H9 (cell line): ENCODE measurements at regions not wholly inside any gene's neighbourhood (a gene's known extent, or its start where the extent isn't known, plus 50 kb on each side); places are given as distances from the start of the nearest gene placed in this dataset.

Experiments
- DNase-seq: peaks from one replicate; pipeline ENCODE4 v3.0.0-alpha.2; 2017
- H2AFZ ChIP-seq: one replicate; pipeline ENCODE4 v1.6.1; 2013; ENCODE audit warnings: mild to moderate bottlenecking, low read length, control low read depth, moderate library complexity
- H2AK5ac ChIP-seq: 2 replicates; pipeline ENCODE4 v1.6.1; 2013; ENCODE audit warnings: low read length, control low read depth, mixed read lengths; ENCODE audit not compliant: insufficient read length
- H2BK120ac ChIP-seq: one replicate; pipeline ENCODE4 v1.6.1; 2013; ENCODE audit warnings: low read depth, mild to moderate bottlenecking, low read length, control low read depth, inconsistent platforms; ENCODE audit not compliant: poor library complexity, severe bottlenecking
- H2BK12ac ChIP-seq: 2 replicates; pipeline ENCODE4 v1.6.1; 2013; ENCODE audit warnings: low read length, control low read depth, mixed read lengths, low read depth; ENCODE audit not compliant: insufficient read length
- H2BK15ac ChIP-seq: 2 replicates; pipeline ENCODE4 v1.6.1; 2013; ENCODE audit warnings: low read depth, low read length, control low read depth
- H2BK20ac ChIP-seq: one replicate; pipeline ENCODE4 v1.6.1; 2013; ENCODE audit warnings: low read depth, mild to moderate bottlenecking, low read length, control low read depth, inconsistent platforms; ENCODE audit not compliant: poor library complexity, severe bottlenecking
- H2BK5ac ChIP-seq: 2 replicates; pipeline ENCODE4 v1.6.1; 2013; ENCODE audit warnings: low read length, control low read depth, mixed read lengths; ENCODE audit not compliant: insufficient read length
- H3K14ac ChIP-seq: 2 replicates; pipeline ENCODE4 v1.6.1; 2013; ENCODE audit warnings: low read length, control low read depth; ENCODE audit not compliant: insufficient read depth
- H3K18ac ChIP-seq: 2 replicates; pipeline ENCODE4 v1.6.1; 2013; ENCODE audit warnings: low read depth, mild to moderate bottlenecking, mixed read lengths, low read length, control low read depth; ENCODE audit not compliant: insufficient read length
- H3K23ac ChIP-seq: 2 replicates; pipeline ENCODE4 v1.6.1; 2013; ENCODE audit warnings: low read length, control low read depth, mixed read lengths, low read depth; ENCODE audit not compliant: insufficient read length
- H3K23me2 ChIP-seq: 2 replicates; pipeline ENCODE4 v1.6.1; 2013; ENCODE audit warnings: low read depth, mild to moderate bottlenecking, mixed read lengths, low read length, control low read depth; ENCODE audit not compliant: insufficient read length, poor library complexity, severe bottlenecking
- H3K27ac ChIP-seq: 2 replicates; pipeline ENCODE4 v1.5.1; 2013; ENCODE audit warnings: low read length, control low read depth, mixed read lengths, low read depth; ENCODE audit not compliant: insufficient read length
- H3K27me3 ChIP-seq: 2 replicates; pipeline ENCODE4 v1.6.1; 2013; ENCODE audit warnings: low read length, control low read depth, inconsistent platforms; ENCODE audit not compliant: insufficient read depth
- H3K4ac ChIP-seq: 2 replicates; pipeline ENCODE4 v1.6.1; 2013; ENCODE audit warnings: low read depth, mild to moderate bottlenecking, control low read depth, inconsistent platforms, low read length, moderate library complexity
- H3K4me1 ChIP-seq: 2 replicates; pipeline ENCODE4 v1.6.1; 2013; ENCODE audit warnings: low read length, control low read depth, inconsistent platforms; ENCODE audit not compliant: insufficient read depth
- H3K4me2 ChIP-seq: 2 replicates; pipeline ENCODE4 v1.6.1; 2013; ENCODE audit warnings: low read length, control low read depth, mixed read lengths; ENCODE audit not compliant: insufficient read length, insufficient read depth
- H3K56ac ChIP-seq: 2 replicates; pipeline ENCODE4 v1.6.1; 2013; ENCODE audit warnings: low read depth, mild to moderate bottlenecking, mixed read lengths, low read length, control low read depth; ENCODE audit not compliant: insufficient read length
- H3K79me1 ChIP-seq: 2 replicates; pipeline ENCODE4 v1.6.1; 2013; ENCODE audit warnings: low read depth, mild to moderate bottlenecking, moderate library complexity, low read length, control low read depth, inconsistent platforms; ENCODE audit not compliant: insufficient read depth, poor library complexity, severe bottlenecking
- H3K79me2 ChIP-seq: 2 replicates; pipeline ENCODE4 v1.6.1; 2013; ENCODE audit warnings: low read length, control low read depth, inconsistent platforms; ENCODE audit not compliant: insufficient read depth
- H3K9ac ChIP-seq: 2 replicates; pipeline ENCODE4 v1.6.1; 2013; ENCODE audit warnings: low read length, control low read depth, mixed read lengths; ENCODE audit not compliant: insufficient read length; ENCODE audit errors: extremely low read depth
- H3K9me3 ChIP-seq: one replicate; pipeline ENCODE4 v1.6.1; 2013; ENCODE audit warnings: low read depth, low read length, inconsistent platforms; ENCODE audit not compliant: control insufficient read depth
- H3T11ph ChIP-seq: one replicate; pipeline ENCODE4 v1.6.1; 2013; ENCODE audit warnings: mild to moderate bottlenecking, low read length, control low read depth, inconsistent platforms
- H4K20me1 ChIP-seq: one replicate; pipeline ENCODE4 v1.6.1; 2013; ENCODE audit not compliant: control insufficient read depth, insufficient read length, insufficient read depth
- H4K5ac ChIP-seq: 2 replicates; pipeline ENCODE4 v1.6.1; 2013; ENCODE audit warnings: low read depth, mild to moderate bottlenecking, mixed read lengths, low read length, control low read depth; ENCODE audit not compliant: insufficient read length
- H4K8ac ChIP-seq: replicated peaks from 2 replicates; pipeline ENCODE4 v1.6.1; 2013; ENCODE audit warnings: low read length, control low read depth, mixed read lengths, low read depth; ENCODE audit not compliant: insufficient read length
- H4K91ac ChIP-seq: 2 replicates; pipeline ENCODE4 v1.6.1; 2013; ENCODE audit warnings: low read depth, mild to moderate bottlenecking, moderate library complexity, mixed read lengths, low read length, control low read depth; ENCODE audit not compliant: insufficient read length
- H3K27ac Mint-ChIP-seq, 3 experiments: 2 replicates in 2 of 3; 3 replicates in 1 of 3; pipeline ENCODE4 v1.8.0; 2020 to 2021; ENCODE audit warnings: mixed read lengths in 3 of 3, mild to moderate bottlenecking in 1 of 3, moderate library complexity in 1 of 3
- H3K27me3 Mint-ChIP-seq: 2 replicates; pipeline ENCODE4 v1.8.0; 2021; ENCODE audit warnings: low read depth, mild to moderate bottlenecking, moderate library complexity, mixed read lengths
- H3K36me3 Mint-ChIP-seq, 3 experiments: 2 replicates in 2 of 3; 3 replicates in 1 of 3; pipeline ENCODE4 v1.8.0; 2020 to 2021; ENCODE audit warnings: low read depth in 3 of 3, mixed read lengths in 3 of 3; ENCODE audit not compliant: insufficient read depth in 1 of 3
- H3K4me1 Mint-ChIP-seq, 2 experiments: 2 replicates each; pipeline ENCODE4 v1.8.0; 2020; ENCODE audit warnings: mixed read lengths in 2 of 2
- H3K4me3 Mint-ChIP-seq, 2 experiments: 2 replicates in 1 of 2; 3 replicates in 1 of 2; pipeline ENCODE4 v1.8.0; 2020 to 2021; ENCODE audit warnings: mild to moderate bottlenecking in 2 of 2, mixed read lengths in 2 of 2, moderate library complexity in 1 of 2
- H3K9me3 Mint-ChIP-seq, 2 experiments: 2 replicates in 1 of 2; 3 replicates in 1 of 2; pipeline ENCODE4 v1.8.0; 2020; ENCODE audit warnings: mild to moderate bottlenecking in 2 of 2, mixed read lengths in 2 of 2, moderate library complexity in 1 of 2
- WGBS: extraction: QIAGEN DNeasy Blood & Tissue Kit; methylation state at CpG from one replicate; pipeline ENCODE4 v1.1.7; 2013; ENCODE audit warnings: missing lambda C conversion rate, low lambda C conversion rate, mixed read lengths; ENCODE audit not compliant: insufficient read length; ENCODE audit errors: extremely low coverage; 5-methylcytosine and 5-hydroxymethylcytosine counted together
- TF ChIP-seq, protein P1 (sequence below): fragments of 200-600 bp; sonication (generic); conservative IDR thresholded peaks from 3 replicates; pipeline ENCODE4 v1.8.0; 2021; ENCODE audit warnings: antibody characterized with exemption, mild to moderate bottlenecking

DNA sequence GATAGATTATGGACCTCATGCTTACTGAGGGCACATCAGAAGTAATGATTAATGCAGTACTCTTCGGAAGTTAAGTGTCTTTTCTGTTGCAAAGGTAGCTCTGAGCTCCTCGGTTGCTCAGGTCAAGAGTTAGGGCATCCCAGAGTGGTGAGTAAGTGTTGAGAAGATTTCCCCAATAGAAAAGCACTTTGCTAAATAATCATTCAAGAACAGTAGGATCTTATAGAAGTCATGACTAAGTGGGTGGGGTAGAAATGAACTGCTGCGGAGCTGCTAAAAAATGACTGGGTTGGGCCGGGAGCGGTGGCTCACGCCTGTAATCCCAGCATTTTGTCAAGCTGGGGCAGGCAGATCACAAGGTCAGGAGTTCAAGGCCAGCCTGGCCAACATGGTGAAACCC is 648.6 kb upstream of the CAMK1G start:
- H4K20me1 ChIP-seq, result no peaks in the 10 kb centered on the region
- H3K36me3 Mint-ChIP-seq, result no peaks in the 10 kb centered on the region
- no peaks in the 10 kb centered on the region for H3K79me2 ChIP-seq
- H3K27me3 ChIP-seq, result no peaks in the 10 kb centered on the region
- TF ChIP-seq, protein P1, sequence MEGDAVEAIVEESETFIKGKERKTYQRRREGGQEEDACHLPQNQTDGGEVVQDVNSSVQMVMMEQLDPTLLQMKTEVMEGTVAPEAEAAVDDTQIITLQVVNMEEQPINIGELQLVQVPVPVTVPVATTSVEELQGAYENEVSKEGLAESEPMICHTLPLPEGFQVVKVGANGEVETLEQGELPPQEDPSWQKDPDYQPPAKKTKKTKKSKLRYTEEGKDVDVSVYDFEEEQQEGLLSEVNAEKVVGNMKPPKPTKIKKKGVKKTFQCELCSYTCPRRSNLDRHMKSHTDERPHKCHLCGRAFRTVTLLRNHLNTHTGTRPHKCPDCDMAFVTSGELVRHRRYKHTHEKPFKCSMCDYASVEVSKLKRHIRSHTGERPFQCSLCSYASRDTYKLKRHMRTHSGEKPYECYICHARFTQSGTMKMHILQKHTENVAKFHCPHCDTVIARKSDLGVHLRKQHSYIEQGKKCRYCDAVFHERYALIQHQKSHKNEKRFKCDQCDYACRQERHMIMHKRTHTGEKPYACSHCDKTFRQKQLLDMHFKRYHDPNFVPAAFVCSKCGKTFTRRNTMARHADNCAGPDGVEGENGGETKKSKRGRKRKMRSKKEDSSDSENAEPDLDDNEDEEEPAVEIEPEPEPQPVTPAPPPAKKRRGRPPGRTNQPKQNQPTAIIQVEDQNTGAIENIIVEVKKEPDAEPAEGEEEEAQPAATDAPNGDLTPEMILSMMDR, result no peak
- H3K4ac ChIP-seq, result no peak overlapping the region
- no peaks in the 10 kb centered on the region for H3K79me1 ChIP-seq
- no peak overlapping the region for H2BK120ac ChIP-seq
- H3K4me3 Mint-ChIP-seq, result no peak overlapping the region
- no peak overlapping the region for H4K5ac ChIP-seq
- no peak overlapping the region for H2BK12ac ChIP-seq
- H3K27me3 Mint-ChIP-seq, result no peaks in the 10 kb centered on the region
- no peaks in the 10 kb centered on the region for H3K4me1 ChIP-seq
- H2AK5ac ChIP-seq, result no peak overlapping the region
- no peak overlapping the region for H2BK15ac ChIP-seq
- no peak overlapping the region for H3T11ph ChIP-seq
- no peak overlapping the region for H3K18ac ChIP-seq
- H4K91ac ChIP-seq, result no peak overlapping the region
- H2BK20ac ChIP-seq, result no peak overlapping the region
- no peak overlapping the region for H3K23ac ChIP-seq
- H3K14ac ChIP-seq, result no peak overlapping the region
- no peak overlapping the region for H3K56ac ChIP-seq
- no peak overlapping the region for H2BK5ac ChIP-seq
- H3K27ac Mint-ChIP-seq, result no peak overlapping the region
- H3K9me3 ChIP-seq, result no peaks in the 10 kb centered on the region
- no peak overlapping the region for H3K9ac ChIP-seq
- no peak overlapping the region for H4K8ac ChIP-seq
- WGBS, result no CpG with 5 or more reads among the region's 6 CpGs
- no peak overlapping the region for H2AFZ ChIP-seq
- no peak overlapping the region for H3K4me2 ChIP-seq
- peaks cover 18 to 22% of the 10 kb centered on the region in 2 experiments for H3K4me1 Mint-ChIP-seq
- H3K27ac ChIP-seq, result no peak overlapping the region
- no peaks in the 10 kb centered on the region for H3K9me3 Mint-ChIP-seq
- no peaks in the 10 kb centered on the region for H3K23me2 ChIP-seq
- no peak for DNase-seq
